LNCAP (cell line): ENCODE measurements at regions not wholly inside any gene's neighbourhood (a gene's known extent, or its start where the extent isn't known, plus 50 kb on each side); places are given as distances from the start of the nearest gene placed in this dataset.

Source experiments
- CTCF ChIP-seq: fragments of 450-650 bp; IDR thresholded peaks from 2 replicates; pipeline ENCODE4 v1.5.1; 2017; ENCODE audit warnings: mild to moderate bottlenecking

DNA sequence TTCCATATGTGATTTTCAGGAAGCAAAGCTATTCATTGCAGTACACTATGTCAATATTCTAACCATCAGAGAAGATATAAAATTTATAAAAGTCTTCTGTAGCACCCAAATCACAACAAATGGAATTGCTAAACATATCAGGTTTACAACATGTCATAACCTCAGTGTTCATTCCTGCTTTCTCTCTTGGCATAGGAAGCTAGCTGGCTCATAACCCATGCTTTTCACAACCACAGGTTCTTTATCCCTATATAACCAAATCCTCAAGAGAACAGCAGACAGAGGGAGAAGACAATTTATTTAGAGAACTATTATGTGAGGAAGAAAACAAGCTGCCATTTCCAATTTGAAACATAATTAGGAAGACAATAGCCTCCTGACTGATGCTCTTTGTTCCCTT, 997.0 kb upstream of the ACVR2A start:
- no peak for TF ChIP-seq CTCF

DNA sequence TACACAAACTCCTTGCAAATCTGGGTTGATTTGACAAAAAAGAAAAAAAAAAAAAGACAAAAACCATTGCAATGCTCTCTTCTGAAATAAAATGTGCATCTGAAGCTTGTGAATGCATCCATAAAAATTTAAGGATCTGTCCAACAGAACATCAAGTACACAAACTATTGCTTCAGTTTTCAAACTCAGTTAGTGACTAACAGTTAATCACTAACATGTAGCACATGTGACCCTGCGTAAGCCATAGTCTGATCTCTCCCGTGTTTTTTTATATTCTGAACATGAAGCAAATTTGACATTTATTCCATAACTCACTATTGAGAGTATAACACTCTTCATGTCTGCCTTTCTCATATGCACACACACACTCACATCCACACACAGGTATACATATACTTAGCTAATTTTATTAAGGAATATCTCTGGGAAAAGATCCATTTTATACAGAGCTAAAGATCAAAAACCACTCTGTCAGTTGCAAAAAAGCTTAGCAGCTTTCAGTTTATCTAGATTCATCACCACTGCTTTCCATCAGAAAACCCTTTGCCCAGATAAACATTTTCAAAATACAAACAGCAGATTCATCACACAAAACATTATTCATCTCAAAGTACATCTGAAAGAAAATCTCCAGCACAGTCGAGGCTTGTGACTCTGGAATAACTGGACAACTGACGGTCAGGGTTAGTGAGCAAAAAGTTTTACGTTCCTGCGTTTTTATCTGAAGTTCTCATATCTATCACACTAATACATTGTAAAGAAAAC, 1000.4 kb upstream of the ACVR2A start:
- no peak for TF ChIP-seq CTCF

GRCh38 chr2:146837857-146838256, 1007.0 kb upstream of the ACVR2A start:
- no peak for TF ChIP-seq CTCF

GRCh38 chr2:146826388-146826787, 1018.4 kb upstream of the ACVR2A start:
- no peak for TF ChIP-seq CTCF

GRCh38 chr2:146821836-146822316, 1023.0 kb upstream of the ACVR2A start:
- no peak for TF ChIP-seq CTCF

DNA sequence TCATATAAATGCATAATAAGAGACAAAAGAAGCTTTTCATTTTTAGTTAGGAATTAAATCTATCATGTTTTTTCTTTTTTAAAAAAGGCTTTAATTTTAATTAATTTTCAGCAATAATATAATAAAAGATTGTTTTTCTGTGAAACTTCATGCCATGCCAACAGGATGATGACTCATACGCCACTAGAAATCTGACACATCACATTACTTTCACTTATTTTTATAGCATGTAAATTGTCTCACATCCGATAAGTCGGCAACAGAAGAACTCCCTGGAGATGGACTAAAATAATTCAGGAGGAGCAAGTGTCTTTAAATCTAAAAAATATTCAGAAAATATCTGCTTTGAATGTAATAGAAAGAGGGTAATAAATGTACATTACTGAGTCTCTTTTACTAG, 1024.2 kb upstream of the ACVR2A start:
- TF ChIP-seq CTCF: no peak

GRCh38 chr2:146818122-146818521, 1026.7 kb upstream of the ACVR2A start:
- no peak for TF ChIP-seq CTCF

DNA sequence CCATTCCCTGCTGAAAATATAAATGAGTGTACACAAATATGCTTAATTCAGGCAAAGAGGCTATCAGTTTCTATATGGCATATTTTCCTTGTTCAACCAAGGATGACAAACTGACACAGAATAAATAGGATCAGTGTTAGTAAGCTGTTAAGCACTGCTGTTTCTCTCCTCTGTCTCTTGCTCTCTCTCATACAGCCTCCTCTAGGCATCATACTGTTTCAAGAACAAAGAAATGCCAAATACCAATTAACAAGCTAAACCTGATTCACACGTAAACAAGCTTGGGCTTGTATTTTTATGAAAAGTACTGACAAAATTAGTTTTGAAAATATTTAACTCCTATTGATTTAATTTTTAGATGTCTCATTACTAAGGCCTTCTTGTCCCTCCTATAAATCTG, 1027.2 kb upstream of the ACVR2A start:
- TF ChIP-seq CTCF: no peak
